Neural progenitor cell (in vitro differentiated cells): ENCODE measurements at regions not wholly inside any gene's neighbourhood (a gene's known extent, or its start where the extent isn't known, plus 50 kb on each side); places are given as distances from the start of the nearest gene placed in this dataset.

Source experiments
- DNase-seq: peaks from one replicate; pipeline ENCODE4 v3.0.0-alpha.2; 2016; ENCODE audit warnings: low spot score
- H2AFZ ChIP-seq: fragments of 200-600 bp; sonication (generic); replicated peaks from 2 replicates; pipeline ENCODE4 v1.6.1; 2016; ENCODE audit warnings: antibody characterized with exemption
- H3F3A ChIP-seq: fragments of 200-600 bp; sonication (generic); 2 replicates; pipeline ENCODE4 v1.6.1; 2016; ENCODE audit warnings: antibody characterized with exemption, low read depth
- H3K27ac ChIP-seq: fragments of 200-600 bp; sonication (generic); 2 replicates; pipeline ENCODE4 v1.5.1; 2016; ENCODE audit warnings: mild to moderate bottlenecking
- H3K27me3 ChIP-seq: fragments of 200-600 bp; sonication (generic); 2 replicates; pipeline ENCODE4 v1.6.1; 2016; ENCODE audit warnings: mild to moderate bottlenecking, moderate library complexity
- H3K36me3 ChIP-seq: fragments of 200-600 bp; sonication (generic); 2 replicates; pipeline ENCODE4 v1.5.1; 2016
- H3K4me1 ChIP-seq: fragments of 200-600 bp; sonication (generic); 2 replicates; pipeline ENCODE4 v1.6.1; 2016; ENCODE audit warnings: mixed run types
- H3K4me2 ChIP-seq: fragments of 200-600 bp; sonication (generic); 2 replicates; pipeline ENCODE4 v1.6.1; 2016
- H3K4me3 ChIP-seq: fragments of 200-600 bp; sonication (generic); 2 replicates; pipeline ENCODE4 v1.5.1; 2016
- H3K79me2 ChIP-seq: fragments of 200-600 bp; sonication (generic); 2 replicates; pipeline ENCODE4 v1.6.1; 2016; ENCODE audit warnings: low read depth
- H3K9ac ChIP-seq: fragments of 200-600 bp; sonication (generic); 2 replicates; pipeline ENCODE4 v1.6.1; 2016
- H3K9me3 ChIP-seq: fragments of 200-600 bp; sonication (generic); 2 replicates; pipeline ENCODE4 v1.5.1; 2016; ENCODE audit warnings: low read depth
- H4K20me1 ChIP-seq: fragments of 200-600 bp; sonication (generic); 2 replicates; pipeline ENCODE4 v1.6.1; 2016; ENCODE audit warnings: low read depth
- H3K27ac Mint-ChIP-seq: 3 replicates; pipeline ENCODE4 v1.8.0; 2021; ENCODE audit warnings: mixed read lengths
- H3K27me3 Mint-ChIP-seq: 2 replicates; pipeline ENCODE4 v1.8.0; 2022; ENCODE audit warnings: low read depth, mild to moderate bottlenecking, inconsistent platforms, moderate library complexity, mixed read lengths; ENCODE audit not compliant: insufficient read depth
- H3K36me3 Mint-ChIP-seq: 3 replicates; pipeline ENCODE4 v1.8.0; 2021; ENCODE audit warnings: mixed read lengths
- H3K4me1 Mint-ChIP-seq: 3 replicates; pipeline ENCODE4 v1.8.0; 2021; ENCODE audit warnings: mixed read lengths
- H3K4me3 Mint-ChIP-seq: 3 replicates; pipeline ENCODE4 v1.8.0; 2021; ENCODE audit warnings: mild to moderate bottlenecking, moderate library complexity, mixed read lengths
- H3K9me3 Mint-ChIP-seq: 3 replicates; pipeline ENCODE4 v1.8.0; 2020; ENCODE audit warnings: mixed read lengths
- EZH2 ChIP-seq: fragments of 200-600 bp; sonication (generic); IDR thresholded peaks from 2 replicates; pipeline ENCODE4 v1.6.1; 2017; ENCODE audit warnings: antibody characterized with exemption, mild to moderate bottlenecking, moderate library complexity
- EZH2phosphoT487 ChIP-seq: fragments of 200-600 bp; sonication (generic); IDR thresholded peaks from 2 replicates; pipeline ENCODE4 v1.6.1; 2017; ENCODE audit warnings: antibody characterized with exemption
- TF ChIP-seq, protein P1 (sequence below): fragments of 200-600 bp; sonication (generic); IDR thresholded peaks from 2 replicates; pipeline ENCODE4 v1.5.1; 2017; ENCODE audit warnings: antibody characterized with exemption, mild to moderate bottlenecking

DNA sequence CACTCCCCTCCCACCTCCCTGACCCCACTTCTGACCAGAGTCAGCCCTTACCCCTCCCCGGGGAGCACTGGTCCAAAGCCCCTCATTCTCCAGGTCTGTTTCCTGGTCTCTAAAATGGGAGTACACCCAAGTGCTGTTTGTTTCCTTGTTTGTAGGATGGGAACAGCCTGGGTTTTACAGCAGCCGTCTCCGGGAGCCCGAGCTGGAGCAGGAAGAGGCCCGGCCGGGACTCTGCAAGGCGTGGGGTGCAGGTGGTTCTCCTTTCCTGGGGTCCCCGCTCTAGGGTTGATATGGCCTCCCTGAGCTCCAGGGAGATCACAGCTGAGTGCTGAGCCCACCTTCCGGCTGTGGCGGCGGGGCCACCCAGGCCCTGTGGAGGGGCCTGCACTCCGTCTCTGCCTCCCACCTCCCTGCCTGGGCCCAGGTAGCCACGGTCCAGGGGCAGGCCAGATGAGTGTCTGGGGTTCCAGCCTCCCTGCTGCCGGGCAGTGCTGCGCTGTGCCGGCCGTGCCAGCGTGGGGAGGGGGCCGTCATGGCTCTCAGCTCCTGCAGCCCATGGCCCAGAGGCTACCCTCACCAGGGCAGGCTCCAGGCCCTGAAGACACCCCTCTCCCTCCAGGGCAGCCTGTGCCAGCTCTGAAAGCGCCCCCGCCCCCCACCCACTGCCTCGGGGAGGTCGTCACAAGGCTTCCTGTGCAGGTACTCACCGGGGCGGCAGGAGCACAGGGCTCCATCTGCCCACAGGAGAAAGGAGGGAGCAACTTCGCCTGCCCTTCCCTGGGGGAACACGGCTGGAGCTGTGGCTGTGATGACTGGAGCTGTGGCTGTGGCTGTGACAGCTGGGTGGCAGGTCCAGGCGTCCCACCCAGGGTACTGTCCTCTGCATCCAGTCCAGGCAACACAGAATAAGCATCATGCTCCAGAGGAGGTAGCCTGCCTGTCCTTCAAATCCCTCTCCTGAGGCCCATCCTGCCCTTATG lies 98.8 kb downstream of the ADRA2C start:
- H3K36me3 Mint-ChIP-seq: no peaks in the 10 kb centered on the region
- H3K36me3 ChIP-seq: no peaks in the 10 kb centered on the region
- peaks cover 6% of the 10 kb centered on the region for H4K20me1 ChIP-seq
- peaks cover 5% of the 10 kb centered on the region for H3K9me3 Mint-ChIP-seq
- no peaks in the 10 kb centered on the region for H3K9me3 ChIP-seq
- H3F3A ChIP-seq: peaks cover 6% of the 10 kb centered on the region
- TF ChIP-seq EZH2phosphoT487: no peak
- TF ChIP-seq, protein P1, sequence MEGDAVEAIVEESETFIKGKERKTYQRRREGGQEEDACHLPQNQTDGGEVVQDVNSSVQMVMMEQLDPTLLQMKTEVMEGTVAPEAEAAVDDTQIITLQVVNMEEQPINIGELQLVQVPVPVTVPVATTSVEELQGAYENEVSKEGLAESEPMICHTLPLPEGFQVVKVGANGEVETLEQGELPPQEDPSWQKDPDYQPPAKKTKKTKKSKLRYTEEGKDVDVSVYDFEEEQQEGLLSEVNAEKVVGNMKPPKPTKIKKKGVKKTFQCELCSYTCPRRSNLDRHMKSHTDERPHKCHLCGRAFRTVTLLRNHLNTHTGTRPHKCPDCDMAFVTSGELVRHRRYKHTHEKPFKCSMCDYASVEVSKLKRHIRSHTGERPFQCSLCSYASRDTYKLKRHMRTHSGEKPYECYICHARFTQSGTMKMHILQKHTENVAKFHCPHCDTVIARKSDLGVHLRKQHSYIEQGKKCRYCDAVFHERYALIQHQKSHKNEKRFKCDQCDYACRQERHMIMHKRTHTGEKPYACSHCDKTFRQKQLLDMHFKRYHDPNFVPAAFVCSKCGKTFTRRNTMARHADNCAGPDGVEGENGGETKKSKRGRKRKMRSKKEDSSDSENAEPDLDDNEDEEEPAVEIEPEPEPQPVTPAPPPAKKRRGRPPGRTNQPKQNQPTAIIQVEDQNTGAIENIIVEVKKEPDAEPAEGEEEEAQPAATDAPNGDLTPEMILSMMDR: no peak
- no peak for TF ChIP-seq EZH2
- H3K27ac Mint-ChIP-seq: no peak overlapping the region
- H3K27ac ChIP-seq: no peak overlapping the region
- H3K4me2 ChIP-seq: no peak overlapping the region
- no peak overlapping the region for H3K9ac ChIP-seq
- no peak for DNase-seq
- H3K79me2 ChIP-seq: no peaks in the 10 kb centered on the region
- peaks cover 5% of the 10 kb centered on the region for H3K4me1 Mint-ChIP-seq
- H3K4me1 ChIP-seq: peaks cover 20% of the 10 kb centered on the region
- peaks cover 26% of the 10 kb centered on the region for H3K27me3 ChIP-seq
- H3K27me3 Mint-ChIP-seq: peaks cover 19% of the 10 kb centered on the region
- H3K4me3 Mint-ChIP-seq: no peak overlapping the region
- no peak overlapping the region for H2AFZ ChIP-seq
- no peak overlapping the region for H3K4me3 ChIP-seq

DNA sequence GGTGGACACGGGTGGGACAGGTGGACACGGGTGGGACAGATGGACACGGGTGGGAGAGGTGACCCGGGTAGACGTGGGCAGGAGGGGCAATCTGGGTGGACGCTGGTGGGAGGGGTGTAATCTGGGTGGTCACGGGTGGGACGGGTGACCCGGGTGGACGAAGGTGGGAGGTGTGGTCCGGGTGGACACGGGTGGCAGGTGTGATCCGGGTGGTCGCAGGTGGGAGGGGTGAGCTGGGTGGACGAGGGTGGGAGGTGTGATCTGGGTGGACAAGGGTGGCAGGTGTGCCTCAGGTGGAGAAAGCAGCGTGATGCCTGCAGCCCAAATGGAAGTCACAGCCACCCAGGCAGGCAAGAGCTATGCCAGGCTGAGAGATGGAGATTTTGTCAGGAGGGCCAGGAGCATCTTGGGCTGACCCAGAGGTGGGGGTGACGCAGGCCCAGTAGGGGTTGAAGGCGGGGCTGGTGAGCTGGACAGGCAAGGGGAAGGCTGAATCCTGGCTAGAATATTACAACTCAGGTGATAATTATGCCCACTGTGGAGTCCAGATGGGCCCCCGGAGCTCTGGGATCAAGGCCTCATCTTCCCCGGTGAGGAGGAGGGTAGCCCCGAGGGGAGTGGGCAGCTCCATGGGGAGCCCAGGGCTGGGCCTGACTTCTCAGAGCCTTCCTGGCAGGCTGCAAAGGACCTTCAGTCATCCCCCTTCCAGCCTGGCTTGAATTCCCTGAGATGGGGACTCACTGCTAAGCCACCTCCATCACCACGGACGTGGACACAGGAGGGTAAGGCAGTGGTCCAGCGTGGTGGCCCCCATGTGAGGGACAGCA lies 100.0 kb downstream of the ADRA2C start:
- no peak for DNase-seq
- Histone ChIP-seq H3K4me3 (no peak overlapping the region), H3F3A (peaks cover 6% of the 10 kb centered on the region)

DNA sequence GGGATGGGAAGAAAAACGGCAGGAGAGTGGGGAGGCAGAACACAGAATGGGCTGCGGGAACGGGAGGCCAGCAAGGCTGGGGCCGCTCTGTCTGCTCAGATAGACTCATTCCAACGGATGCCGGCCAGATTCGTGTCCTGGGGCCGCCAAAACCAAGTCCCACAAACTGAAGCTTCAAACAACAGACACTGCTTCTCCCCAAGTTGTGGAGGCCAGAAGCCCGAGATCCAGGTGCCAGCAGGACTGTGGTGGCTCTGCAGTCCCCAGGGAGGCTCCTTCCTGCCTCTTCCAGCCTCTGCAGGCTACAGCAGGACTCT lies 100.6 kb downstream of the ADRA2C start:
- Histone ChIP-seq H3K9me3 (no peaks in the 10 kb centered on the region), H3K79me2 (no peaks in the 10 kb centered on the region), H3K27ac (no peak overlapping the region), H3K4me2 (no peak overlapping the region), H3K4me3 (no peak overlapping the region), H3K4me1 (peaks cover 24% of the 10 kb centered on the region), H3K36me3 (no peaks in the 10 kb centered on the region), H3K9ac (no peak overlapping the region), H4K20me1 (peaks cover 6% of the 10 kb centered on the region), H3F3A (peaks cover 6% of the 10 kb centered on the region), H3K27me3 (peaks cover 38% of the 10 kb centered on the region), H2AFZ (no peak overlapping the region)
- no peak for DNase-seq
- Mint-ChIP-seq H3K27me3 (peaks cover 27% of the 10 kb centered on the region), H3K9me3 (peaks cover 7% of the 10 kb centered on the region), H3K36me3 (no peaks in the 10 kb centered on the region), H3K27ac (no peak overlapping the region), H3K4me1 (peaks cover 10% of the 10 kb centered on the region), H3K4me3 (no peak overlapping the region)
- TF ChIP-seq EZH2 (no peak), EZH2phosphoT487 (no peak)
- TF ChIP-seq, protein P1: no peak

More for the DNA sequence above, 100.0 kb downstream of the ADRA2C start:
- H3K27ac Mint-ChIP-seq: peak overlapping the region; percentile 25
- Histone ChIP-seq H3K4me1 (peaks cover 22% of the 10 kb centered on the region), H3K36me3 (no peaks in the 10 kb centered on the region), H4K20me1 (peaks cover 6% of the 10 kb centered on the region), H3K27me3 (peaks cover 33% of the 10 kb centered on the region), H3K79me2 (no peaks in the 10 kb centered on the region), H3K9me3 (no peaks in the 10 kb centered on the region), H3K4me2 (no peak overlapping the region), H3K27ac (no peak overlapping the region), H3K9ac (no peak overlapping the region), H2AFZ (no peak overlapping the region)
- no peak overlapping the region for H3K4me3 Mint-ChIP-seq
- peaks cover 7% of the 10 kb centered on the region for H3K9me3 Mint-ChIP-seq
- H3K36me3 Mint-ChIP-seq: no peaks in the 10 kb centered on the region
- no peak for TF ChIP-seq EZH2
- TF ChIP-seq, protein P1: no peak
- no peak for TF ChIP-seq EZH2phosphoT487
- peaks cover 25% of the 10 kb centered on the region for H3K27me3 Mint-ChIP-seq
- H3K4me1 Mint-ChIP-seq: peaks cover 10% of the 10 kb centered on the region
